ENCODE measurements at regions not wholly inside any gene's neighbourhood (a gene's known extent, or its start where the extent isn't known, plus 50 kb on each side); places are given as distances from the start of the nearest gene placed in this dataset.

- no peak for DNase-seq
Measured at GRCh38 chr1:59230622-59231021, 66.3 kb upstream of the FGGY start.

GRCh38 chr1:59232216-59232615 lies 64.7 kb upstream of the FGGY start:
- DNase-seq = no peak

- DNase-seq = no peak
Measured at GRCh38 chr1:59233444-59233843, 63.5 kb upstream of the FGGY start.

GRCh38 chr1:59236721-59237545 lies 60.0 kb upstream of the FGGY start:
- no peak for DNase-seq

- DNase-seq = no peak
Measured at GRCh38 chr1:59237900-59238299, 59.0 kb upstream of the FGGY start.

- DNase-seq = no peak
Measured at GRCh38 chr1:59238333-59238934, 58.5 kb upstream of the FGGY start.

- DNase-seq = no peak
Measured at GRCh38 chr1:59238993-59239392, 57.9 kb upstream of the FGGY start.

- DNase-seq = no peak
Measured at GRCh38 chr1:59241909-59242308, 55.0 kb upstream of the FGGY start.

- DNase-seq = no peak
Measured at GRCh38 chr1:59242370-59242769, 54.5 kb upstream of the FGGY start.

- no peak for DNase-seq
Measured at GRCh38 chr1:59243550-59243949, 53.3 kb upstream of the FGGY start.

GRCh38 chr1:59243978-59244377 lies 52.9 kb upstream of the FGGY start:
- no peak for DNase-seq

- no peak for DNase-seq
Measured at GRCh38 chr1:59244891-59245290, 52.0 kb upstream of the FGGY start.
